Panc1 (cell line): ENCODE measurements at regions not wholly inside any gene's neighbourhood (a gene's known extent, or its start where the extent isn't known, plus 50 kb on each side); places are given as distances from the start of the nearest gene placed in this dataset.

Source experiments
- ATAC-seq: fragments of 200-7000 bp; cut with Tn5 transposase; 2 replicates; pipeline ENCODE4 v1.9.1; 2020; ENCODE audit warnings: mild to moderate bottlenecking, moderate library complexity
- BruUV-seq: library from RNA; stranded (reverse); fragments of 400-500 nt; replicated peaks from 2 replicates; lab custom pipeline; 2021; lab: Mats Ljungman, UMichigan
- CTCF ChIA-PET: fragments of 300-600 bp; sonication (Branson Sonifier 250); formaldehyde crosslinking; loops from one replicate; lab custom pipeline; 2022; ENCODE audit warnings: antibody characterized with exemption; lab: Charles Lee
- POLR2A ChIA-PET: fragments of 300-600 bp; sonication (Branson Sonifier 250); formaldehyde crosslinking; loops from one replicate; lab custom pipeline; 2022; ENCODE audit warnings: antibody characterized with exemption; lab: Charles Lee
- DNase-seq: peaks from one replicate; pipeline ENCODE4 v3.0.0-alpha.2; 2010; ENCODE audit warnings: low read depth, low spot score
- H3K27ac ChIP-seq: 2 replicates; pipeline ENCODE4 v1.5.1; 2011; ENCODE audit warnings: mild to moderate bottlenecking, low read length, inconsistent platforms
- H3K27me3 ChIP-seq: fragments of 200-500 bp; sonication (Bioruptor generic); 2 replicates; pipeline ENCODE4 v1.6.0; 2014; ENCODE audit warnings: low read length, inconsistent platforms; ENCODE audit not compliant: control insufficient read depth, insufficient read depth
- H3K36me3 ChIP-seq: fragments of 200-500 bp; sonication (Bioruptor generic); 2 replicates; pipeline ENCODE4 v1.5.1; 2014; ENCODE audit warnings: inconsistent platforms, mild to moderate bottlenecking, low read length, moderate library complexity; ENCODE audit not compliant: control insufficient read depth, insufficient read depth
- H3K4me1 ChIP-seq: 2 replicates; pipeline ENCODE4 v1.5.1; 2011; ENCODE audit warnings: inconsistent platforms, mild to moderate bottlenecking, low read length, moderate library complexity; ENCODE audit not compliant: control insufficient read depth, insufficient read depth
- H3K4me3 ChIP-seq, 2 experiments: 2 replicates each; pipeline ENCODE4 v1.5.1; 2011 to 2012; ENCODE audit warnings: low read depth in 2 of 2, low read length in 2 of 2, mild to moderate bottlenecking in 2 of 2, inconsistent platforms in 1 of 2, moderate library complexity in 1 of 2
- H3K9me3 ChIP-seq: fragments of 200-500 bp; sonication (Bioruptor generic); 2 replicates; pipeline ENCODE4 v1.5.1; 2014; ENCODE audit warnings: low read depth, mild to moderate bottlenecking, inconsistent platforms, low read length, moderate library complexity; ENCODE audit not compliant: control insufficient read depth, insufficient read depth
- POLR2AphosphoS5 ChIP-seq: IDR thresholded peaks from 2 replicates; pipeline ENCODE4 v1.6.1; 2012; ENCODE audit warnings: mild to moderate bottlenecking, low read depth, low read length, moderate library complexity
- REST ChIP-seq, 2 experiments: IDR thresholded peaks; 2 replicates each; pipeline ENCODE4 v1.6.1; 2011 to 2012; ENCODE audit warnings: low read depth in 2 of 2, control low read depth in 1 of 2, low read length in 1 of 2, mild to moderate bottlenecking in 1 of 2, moderate library complexity in 1 of 2; ENCODE audit not compliant: insufficient read depth in 1 of 2
- SIN3A ChIP-seq: IDR thresholded peaks from 2 replicates; pipeline ENCODE4 v1.6.1; 2012; ENCODE audit warnings: low read depth, mild to moderate bottlenecking, low read length, moderate library complexity, borderline replicate concordance; ENCODE audit not compliant: insufficient read depth
- TCF7L2 ChIP-seq: IDR thresholded peaks from 2 replicates; pipeline ENCODE4 v1.6.1; 2011; ENCODE audit warnings: mild to moderate bottlenecking, low read depth, low read length, inconsistent platforms
- in situ Hi-C: cut with HindIII; loops from 2 replicates; pipeline ENCODE4 v1.10.0; 2016; ENCODE audit warnings: low sequenced_read_pairs, low pct_unique_long_range_greater_than_20kb
- intact Hi-C: fragments of 100-400 bp; cut with micrococcal nuclease; formaldehyde crosslinking; loops from one replicate; pipeline ENCODE4 v1.10.0; 2022; ENCODE audit not compliant: unreplicated experiment
- TF ChIP-seq, protein P1 (sequence below): fragments of 450-650 bp; IDR thresholded peaks from 2 replicates; pipeline ENCODE4 v1.5.1; 2017; ENCODE audit warnings: mild to moderate bottlenecking

DNA sequence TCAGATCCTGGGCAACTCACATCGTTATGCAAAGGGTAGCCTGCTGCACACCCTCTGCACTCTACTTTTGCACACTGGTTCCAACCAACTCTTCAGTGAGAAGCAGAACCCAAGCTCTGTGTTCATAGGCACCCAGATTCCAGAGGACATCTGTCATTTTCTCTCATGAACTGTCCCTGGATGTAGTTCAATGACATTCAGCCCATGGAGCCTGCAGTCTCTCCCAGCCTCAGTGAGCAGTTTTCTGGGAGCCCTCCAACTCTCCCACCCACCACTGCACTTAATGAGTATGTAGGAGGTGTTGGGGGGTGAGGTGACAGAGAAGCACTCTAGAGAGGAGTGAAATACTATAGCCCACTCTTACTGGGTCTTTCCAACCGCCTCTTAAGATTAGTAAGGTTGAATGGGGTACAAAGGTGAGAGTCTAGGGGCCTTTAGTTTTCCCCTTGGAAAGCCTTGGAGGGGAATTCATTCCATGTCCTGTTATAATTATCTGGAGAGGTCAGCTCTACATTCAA, 58.1 kb upstream of the APOBEC4 start:
- Histone ChIP-seq H3K9me3 (no peaks in the 10 kb centered on the region), H3K4me1 (no peaks in the 10 kb centered on the region), H3K4me3 (no peak overlapping the region), H3K27ac (no peak overlapping the region), H3K36me3 (no peaks in the 10 kb centered on the region), H3K27me3 (no peaks in the 10 kb centered on the region)
- DNase-seq (no peak), ATAC-seq (no peak)
- intact Hi-C loops (no loop called here), in situ Hi-C loops (no loop called here)
- TF ChIP-seq, protein P1, sequence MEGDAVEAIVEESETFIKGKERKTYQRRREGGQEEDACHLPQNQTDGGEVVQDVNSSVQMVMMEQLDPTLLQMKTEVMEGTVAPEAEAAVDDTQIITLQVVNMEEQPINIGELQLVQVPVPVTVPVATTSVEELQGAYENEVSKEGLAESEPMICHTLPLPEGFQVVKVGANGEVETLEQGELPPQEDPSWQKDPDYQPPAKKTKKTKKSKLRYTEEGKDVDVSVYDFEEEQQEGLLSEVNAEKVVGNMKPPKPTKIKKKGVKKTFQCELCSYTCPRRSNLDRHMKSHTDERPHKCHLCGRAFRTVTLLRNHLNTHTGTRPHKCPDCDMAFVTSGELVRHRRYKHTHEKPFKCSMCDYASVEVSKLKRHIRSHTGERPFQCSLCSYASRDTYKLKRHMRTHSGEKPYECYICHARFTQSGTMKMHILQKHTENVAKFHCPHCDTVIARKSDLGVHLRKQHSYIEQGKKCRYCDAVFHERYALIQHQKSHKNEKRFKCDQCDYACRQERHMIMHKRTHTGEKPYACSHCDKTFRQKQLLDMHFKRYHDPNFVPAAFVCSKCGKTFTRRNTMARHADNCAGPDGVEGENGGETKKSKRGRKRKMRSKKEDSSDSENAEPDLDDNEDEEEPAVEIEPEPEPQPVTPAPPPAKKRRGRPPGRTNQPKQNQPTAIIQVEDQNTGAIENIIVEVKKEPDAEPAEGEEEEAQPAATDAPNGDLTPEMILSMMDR, result no peak
- no peak for TF ChIP-seq POLR2AphosphoS5
- TF ChIP-seq REST (IDR thresholded peaks at IDR 0.05; ENCODE audit: insufficient read depth in 1 of 2, low read depth in 2 of 2, low read length in 1 of 2), result no peak
- ChIA-PET CTCF (no interaction called here), POLR2A (no interaction called here)
- no TSS peak for BruUV-seq

DNA sequence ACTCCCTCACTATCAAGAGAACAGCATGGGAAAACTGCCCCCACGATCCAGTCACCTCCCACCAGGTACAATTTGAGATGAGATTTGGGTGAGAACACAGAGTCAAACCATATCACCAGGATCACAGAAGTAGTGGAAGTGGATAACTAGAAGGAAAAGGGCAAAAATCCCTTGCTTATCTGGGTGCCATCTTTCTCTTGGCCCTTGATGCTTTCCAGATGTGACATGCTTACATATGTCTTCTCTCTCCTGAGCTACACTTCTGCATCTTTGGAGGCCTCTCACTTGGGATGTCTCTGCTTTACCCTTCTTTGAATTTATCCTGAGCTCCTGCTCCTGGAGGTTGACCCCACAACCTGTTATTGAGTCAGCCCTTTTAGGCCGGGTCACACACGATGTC, 57.6 kb upstream of the APOBEC4 start:
- Histone ChIP-seq H3K4me3 (no peak overlapping the region), H3K36me3 (no peaks in the 10 kb centered on the region), H3K9me3 (no peaks in the 10 kb centered on the region), H3K4me1 (no peaks in the 10 kb centered on the region), H3K27me3 (no peaks in the 10 kb centered on the region), H3K27ac (no peak overlapping the region)
- POLR2A ChIA-PET, result no interaction called here
- CTCF ChIA-PET, result no interaction called here
- intact Hi-C loops (no loop called here), in situ Hi-C loops (no loop called here)
- ATAC-seq, result no peak
- BruUV-seq, result no TSS peak
- no peak for DNase-seq
- TF ChIP-seq POLR2AphosphoS5, result no peak
- TF ChIP-seq REST (IDR thresholded peaks at IDR 0.05; ENCODE audit: insufficient read depth in 1 of 2, low read depth in 2 of 2, low read length in 1 of 2), result no peak
- TF ChIP-seq, protein P1, result no peak
- TF ChIP-seq SIN3A, result no peak
- no peak for TF ChIP-seq TCF7L2
